ENCODE measurements at regions not wholly inside any gene's neighbourhood (a gene's known extent, or its start where the extent isn't known, plus 50 kb on each side); places are given as distances from the start of the nearest gene placed in this dataset.

DNA sequence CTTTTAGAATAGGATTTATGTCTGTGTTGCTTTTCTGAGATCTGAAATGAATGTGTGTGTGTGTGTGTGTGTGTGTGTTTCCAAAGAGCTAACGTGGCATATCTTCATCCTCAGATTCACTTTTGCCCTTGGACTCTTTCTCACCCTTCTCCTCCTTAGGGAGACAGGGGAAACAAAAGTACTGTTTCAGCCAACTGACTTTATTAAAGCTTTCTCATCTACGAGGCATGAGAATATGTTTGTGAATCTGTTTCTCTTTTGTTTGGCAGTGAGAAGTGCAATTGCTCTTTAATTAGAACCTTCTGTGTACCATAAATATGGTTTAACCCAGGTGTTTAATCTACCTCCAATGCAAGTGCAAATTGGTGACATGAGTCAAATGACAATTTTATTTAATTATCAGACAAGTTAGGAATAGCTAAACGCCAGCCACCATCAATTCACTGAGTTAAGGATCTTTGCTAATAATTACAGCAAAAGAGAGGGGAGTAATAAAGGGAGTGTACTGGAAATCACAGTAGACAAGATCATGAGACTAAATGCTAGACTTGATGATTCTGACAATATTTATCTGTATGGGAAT is 186.4 kb upstream of the COL3A1 start:
- TF ChIP-seq GATA2 (IDR thresholded peaks at IDR 0.05; ENCODE audit: low read depth, low read length) (no peak), GATA3 (IDR thresholded peaks at IDR 0.05; ENCODE audit: low read depth, low read length) (no peak)
